ENCODE measurements at regions not wholly inside any gene's neighbourhood (a gene's known extent, or its start where the extent isn't known, plus 50 kb on each side); places are given as distances from the start of the nearest gene placed in this dataset.

- Mint-ChIP-seq H3K27ac (no peak overlapping the region), H3K9me3 (peaks cover 11% of the 10 kb centered on the region), H3K4me1 (ENCODE audit: low read depth) (no peaks in the 10 kb centered on the region), H3K27me3 (no peaks in the 10 kb centered on the region), H3K4me3 (no peak overlapping the region), H3K36me3 (ENCODE audit: low read depth) (no peaks in the 10 kb centered on the region)
- intact Hi-C loops (cut with micrococcal nuclease): no loop called here
These were observed 254.3 kb downstream of the PDHA2 start for GRCh38 chr4:96094183-96094582.

GRCh38 chr4:96097040-96097607 lies 257.2 kb downstream of the PDHA2 start:
- Mint-ChIP-seq H3K9me3 (peaks cover 21% of the 10 kb centered on the region), H3K36me3 (ENCODE audit: low read depth) (no peaks in the 10 kb centered on the region), H3K4me1 (ENCODE audit: low read depth) (no peaks in the 10 kb centered on the region), H3K4me3 (no peak overlapping the region), H3K27ac (no peak overlapping the region), H3K27me3 (no peaks in the 10 kb centered on the region)
- intact Hi-C loops (cut with micrococcal nuclease): no loop called here

- Mint-ChIP-seq H3K27me3 (no peaks in the 10 kb centered on the region), H3K36me3 (ENCODE audit: low read depth) (no peaks in the 10 kb centered on the region), H3K4me1 (ENCODE audit: low read depth) (no peaks in the 10 kb centered on the region), H3K4me3 (no peak overlapping the region), H3K9me3 (peaks cover 27% of the 10 kb centered on the region), H3K27ac (no peak overlapping the region)
- intact Hi-C loops (cut with micrococcal nuclease): no loop called here
These were observed 257.8 kb downstream of the PDHA2 start for GRCh38 chr4:96097693-96098092.

- no peaks in the 10 kb centered on the region for H3K36me3 Mint-ChIP-seq (ENCODE audit: low read depth)
- H3K4me3 Mint-ChIP-seq: no peak overlapping the region
- H3K27ac Mint-ChIP-seq: no peak overlapping the region
- intact Hi-C loops (cut with micrococcal nuclease): no loop called here
- H3K4me1 Mint-ChIP-seq (ENCODE audit: low read depth): no peaks in the 10 kb centered on the region
- H3K9me3 Mint-ChIP-seq: peaks cover 33% of the 10 kb centered on the region
- no peaks in the 10 kb centered on the region for H3K27me3 Mint-ChIP-seq
These were observed 259.1 kb downstream of the PDHA2 start for GRCh38 chr4:96099031-96099430.

- Mint-ChIP-seq H3K4me1 (ENCODE audit: low read depth) (no peaks in the 10 kb centered on the region), H3K27me3 (no peaks in the 10 kb centered on the region), H3K4me3 (no peak overlapping the region), H3K9me3 (peaks cover 30% of the 10 kb centered on the region), H3K27ac (no peak overlapping the region), H3K36me3 (ENCODE audit: low read depth) (no peaks in the 10 kb centered on the region)
- intact Hi-C loops (cut with micrococcal nuclease): no loop called here
These were observed 262.7 kb downstream of the PDHA2 start for GRCh38 chr4:96102541-96103026.

- Mint-ChIP-seq H3K9me3 (peaks cover 35% of the 10 kb centered on the region), H3K4me3 (no peak overlapping the region), H3K27me3 (no peaks in the 10 kb centered on the region), H3K4me1 (ENCODE audit: low read depth) (no peaks in the 10 kb centered on the region), H3K36me3 (ENCODE audit: low read depth) (no peaks in the 10 kb centered on the region), H3K27ac (no peak overlapping the region)
- intact Hi-C loops (cut with micrococcal nuclease): no loop called here
These were observed 263.2 kb downstream of the PDHA2 start for GRCh38 chr4:96103086-96103485.

GRCh38 chr4:96108146-96108545 lies 268.3 kb downstream of the PDHA2 start:
- Mint-ChIP-seq H3K27ac (no peak overlapping the region), H3K36me3 (ENCODE audit: low read depth) (no peaks in the 10 kb centered on the region), H3K9me3 (peaks cover 27% of the 10 kb centered on the region), H3K4me3 (no peak overlapping the region), H3K27me3 (no peaks in the 10 kb centered on the region), H3K4me1 (ENCODE audit: low read depth) (no peaks in the 10 kb centered on the region)
- intact Hi-C loops (cut with micrococcal nuclease): no loop called here

GRCh38 chr4:96112631-96113030 lies 272.7 kb downstream of the PDHA2 start:
- Mint-ChIP-seq H3K36me3 (ENCODE audit: low read depth) (no peaks in the 10 kb centered on the region), H3K4me3 (no peak overlapping the region), H3K27ac (no peak overlapping the region), H3K9me3 (peaks cover 40% of the 10 kb centered on the region), H3K27me3 (no peaks in the 10 kb centered on the region), H3K4me1 (ENCODE audit: low read depth) (no peaks in the 10 kb centered on the region)
- intact Hi-C loops (cut with micrococcal nuclease): no loop called here

- H3K4me3 Mint-ChIP-seq: no peak overlapping the region
- no peaks in the 10 kb centered on the region for H3K36me3 Mint-ChIP-seq (ENCODE audit: low read depth)
- H3K27me3 Mint-ChIP-seq: no peaks in the 10 kb centered on the region
- intact Hi-C loops (cut with micrococcal nuclease): no loop called here
- peaks cover 34% of the 10 kb centered on the region for H3K9me3 Mint-ChIP-seq
- H3K4me1 Mint-ChIP-seq (ENCODE audit: low read depth): no peaks in the 10 kb centered on the region
- no peak overlapping the region for H3K27ac Mint-ChIP-seq
These were observed 280.3 kb downstream of the PDHA2 start for GRCh38 chr4:96120206-96120605.

- Mint-ChIP-seq H3K36me3 (ENCODE audit: low read depth) (no peaks in the 10 kb centered on the region), H3K4me3 (no peak overlapping the region), H3K9me3 (peaks cover 50% of the 10 kb centered on the region), H3K4me1 (ENCODE audit: low read depth) (no peaks in the 10 kb centered on the region), H3K27ac (no peak overlapping the region), H3K27me3 (no peaks in the 10 kb centered on the region)
- intact Hi-C loops (cut with micrococcal nuclease): no loop called here
These were observed 286.3 kb downstream of the PDHA2 start for GRCh38 chr4:96126227-96126626.

GRCh38 chr4:96131186-96131585 lies 291.3 kb downstream of the PDHA2 start:
- Mint-ChIP-seq H3K36me3 (ENCODE audit: low read depth) (no peaks in the 10 kb centered on the region), H3K27me3 (no peaks in the 10 kb centered on the region), H3K9me3 (peaks cover 22% of the 10 kb centered on the region), H3K27ac (no peak overlapping the region), H3K4me3 (no peak overlapping the region), H3K4me1 (ENCODE audit: low read depth) (no peaks in the 10 kb centered on the region)
- intact Hi-C loops (cut with micrococcal nuclease): no loop called here

- H3K27ac Mint-ChIP-seq: no peak overlapping the region
- H3K36me3 Mint-ChIP-seq (ENCODE audit: low read depth): no peaks in the 10 kb centered on the region
- no peaks in the 10 kb centered on the region for H3K27me3 Mint-ChIP-seq
- H3K9me3 Mint-ChIP-seq: peaks cover 9% of the 10 kb centered on the region
- no peaks in the 10 kb centered on the region for H3K4me1 Mint-ChIP-seq (ENCODE audit: low read depth)
- H3K4me3 Mint-ChIP-seq: no peak overlapping the region
- intact Hi-C loops (cut with micrococcal nuclease): no loop called here
These were observed 294.9 kb downstream of the PDHA2 start for GRCh38 chr4:96134806-96135205.

GRCh38 chr4:96136056-96136455 lies 296.2 kb downstream of the PDHA2 start:
- Mint-ChIP-seq H3K36me3 (ENCODE audit: low read depth) (no peaks in the 10 kb centered on the region), H3K4me3 (no peak overlapping the region), H3K27me3 (no peaks in the 10 kb centered on the region), H3K4me1 (ENCODE audit: low read depth) (no peaks in the 10 kb centered on the region), H3K9me3 (peaks cover 6% of the 10 kb centered on the region), H3K27ac (no peak overlapping the region)
- intact Hi-C loops (cut with micrococcal nuclease): no loop called here

- intact Hi-C loops (cut with micrococcal nuclease): no loop called here
- H3K27me3 Mint-ChIP-seq: no peaks in the 10 kb centered on the region
These were observed 299.5 kb downstream of the PDHA2 start for GRCh38 chr4:96139251-96139929.

GRCh38 chr4:96145601-96146000 lies 305.7 kb downstream of the PDHA2 start:
- Mint-ChIP-seq H3K36me3 (ENCODE audit: low read depth) (no peaks in the 10 kb centered on the region), H3K27ac (no peak overlapping the region), H3K4me1 (ENCODE audit: low read depth) (no peaks in the 10 kb centered on the region), H3K9me3 (peaks cover 18% of the 10 kb centered on the region), H3K4me3 (no peak overlapping the region), H3K27me3 (no peaks in the 10 kb centered on the region)
- intact Hi-C loops (cut with micrococcal nuclease): no loop called here

More at GRCh38 chr4:96139251-96139929, 299.5 kb downstream of the PDHA2 start:
- Mint-ChIP-seq H3K36me3 (ENCODE audit: low read depth) (no peaks in the 10 kb centered on the region), H3K4me3 (no peak overlapping the region), H3K27ac (no peak overlapping the region), H3K9me3 (peaks cover 11% of the 10 kb centered on the region), H3K4me1 (ENCODE audit: low read depth) (no peaks in the 10 kb centered on the region)

Data from dendritic cell treated with granulocyte-macrophage colony-stimulating factor and Interleukin-4, amounts not matched to agents 40 ng/mL and 50 ng/mL, for 4 days (primary cell).